Type B pancreatic cell (in vitro differentiated cells): ENCODE measurements at regions not wholly inside any gene's neighbourhood (a gene's known extent, or its start where the extent isn't known, plus 50 kb on each side); places are given as distances from the start of the nearest gene placed in this dataset.

Experiments used
- DNase-seq: peaks from one replicate; pipeline ENCODE4 v3.0.0; 2021; ENCODE audit warnings: mixed read lengths; ENCODE audit not compliant: unreplicated experiment; ENCODE audit errors: extremely low spot score
- H3K27ac Mint-ChIP-seq: 2 replicates; pipeline ENCODE4 v1.8.0; 2021; ENCODE audit warnings: mild to moderate bottlenecking, mixed read lengths
- H3K27me3 Mint-ChIP-seq: 2 replicates; pipeline ENCODE4 v1.8.0; 2021; ENCODE audit warnings: mixed read lengths
- H3K36me3 Mint-ChIP-seq: 2 replicates; pipeline ENCODE4 v1.8.0; 2021; ENCODE audit warnings: mixed read lengths
- H3K4me1 Mint-ChIP-seq: one replicate; pipeline ENCODE4 v1.8.0; 2021; ENCODE audit warnings: mixed read lengths; ENCODE audit not compliant: unreplicated experiment
- H3K4me3 Mint-ChIP-seq: 2 replicates; pipeline ENCODE4 v1.8.0; 2021; ENCODE audit warnings: mild to moderate bottlenecking, mixed read lengths
- H3K9me3 Mint-ChIP-seq: 2 replicates; pipeline ENCODE4 v1.8.0; 2021; ENCODE audit warnings: mixed read lengths
- TF ChIP-seq, protein P1 (sequence below): fragments of 200-600 bp; sonication (generic); conservative IDR thresholded peaks from 2 replicates; pipeline ENCODE4 v1.5.0; 2021; ENCODE audit warnings: antibody characterized with exemption, mild to moderate bottlenecking

DNA sequence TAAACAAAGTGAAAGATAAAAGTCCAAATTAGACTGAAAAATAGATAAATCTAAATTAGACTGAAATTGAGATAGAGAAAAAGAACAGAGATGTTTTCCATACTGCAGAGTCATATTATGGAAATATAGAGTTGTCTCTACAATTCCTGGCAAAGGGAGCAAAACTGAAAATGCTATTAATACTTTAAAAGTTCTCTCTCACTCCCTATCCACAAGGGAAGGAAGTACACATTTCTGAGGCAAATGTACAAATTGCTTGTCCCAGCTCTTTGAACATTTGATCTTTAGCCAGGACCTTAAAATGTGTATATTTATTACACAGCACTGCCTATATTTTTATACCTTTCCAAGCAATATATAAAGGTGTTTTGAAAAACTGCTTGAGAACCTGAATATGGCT, 225.1 kb upstream of the SEMA6D start:
- H3K9me3 Mint-ChIP-seq, result no peaks in the 10 kb centered on the region

DNA sequence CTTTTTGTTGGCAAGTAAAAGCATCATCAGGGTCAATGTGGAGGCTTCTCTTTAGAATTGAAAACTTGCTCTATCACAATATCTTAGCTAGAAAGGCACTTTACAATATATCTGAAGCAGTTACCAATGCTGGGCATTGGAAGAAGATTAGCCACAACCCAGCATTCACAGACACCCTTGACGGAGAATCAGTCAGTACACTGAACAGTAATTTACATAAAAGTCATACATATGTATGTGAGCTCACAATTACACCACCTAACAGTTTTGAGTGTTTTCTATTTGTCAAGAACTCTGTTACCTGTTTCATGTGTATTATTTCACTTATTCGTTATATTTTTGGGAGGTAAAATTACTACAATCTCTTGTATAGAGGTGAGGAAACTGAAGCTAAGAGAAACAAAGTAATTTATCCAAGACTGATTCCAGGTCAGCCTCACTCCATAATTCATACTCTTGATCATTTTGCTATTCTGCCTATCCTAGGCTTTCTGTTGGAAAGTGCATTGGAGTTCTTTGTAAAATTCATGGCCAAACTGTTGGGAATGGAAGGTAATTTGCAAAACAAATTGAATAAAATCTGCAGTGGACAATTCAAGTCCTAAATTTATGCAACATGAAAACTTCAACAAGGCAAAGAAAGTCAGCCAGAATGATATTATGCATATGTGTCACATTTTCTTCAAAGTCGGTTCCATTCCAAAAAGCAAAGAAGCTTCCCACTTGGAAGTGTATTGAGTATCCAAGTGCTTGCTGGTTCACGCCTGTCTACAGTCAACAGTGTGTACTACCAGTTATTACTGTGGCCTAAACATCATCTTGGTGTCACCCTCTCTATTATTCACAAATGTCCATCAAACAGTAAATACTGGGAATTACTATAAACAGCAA, 223.7 kb upstream of the SEMA6D start:
- no peak overlapping the region for H3K27ac Mint-ChIP-seq
- TF ChIP-seq, protein P1, sequence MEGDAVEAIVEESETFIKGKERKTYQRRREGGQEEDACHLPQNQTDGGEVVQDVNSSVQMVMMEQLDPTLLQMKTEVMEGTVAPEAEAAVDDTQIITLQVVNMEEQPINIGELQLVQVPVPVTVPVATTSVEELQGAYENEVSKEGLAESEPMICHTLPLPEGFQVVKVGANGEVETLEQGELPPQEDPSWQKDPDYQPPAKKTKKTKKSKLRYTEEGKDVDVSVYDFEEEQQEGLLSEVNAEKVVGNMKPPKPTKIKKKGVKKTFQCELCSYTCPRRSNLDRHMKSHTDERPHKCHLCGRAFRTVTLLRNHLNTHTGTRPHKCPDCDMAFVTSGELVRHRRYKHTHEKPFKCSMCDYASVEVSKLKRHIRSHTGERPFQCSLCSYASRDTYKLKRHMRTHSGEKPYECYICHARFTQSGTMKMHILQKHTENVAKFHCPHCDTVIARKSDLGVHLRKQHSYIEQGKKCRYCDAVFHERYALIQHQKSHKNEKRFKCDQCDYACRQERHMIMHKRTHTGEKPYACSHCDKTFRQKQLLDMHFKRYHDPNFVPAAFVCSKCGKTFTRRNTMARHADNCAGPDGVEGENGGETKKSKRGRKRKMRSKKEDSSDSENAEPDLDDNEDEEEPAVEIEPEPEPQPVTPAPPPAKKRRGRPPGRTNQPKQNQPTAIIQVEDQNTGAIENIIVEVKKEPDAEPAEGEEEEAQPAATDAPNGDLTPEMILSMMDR, result no peak
- no peak for DNase-seq

More for the DNA sequence above, 225.1 kb upstream of the SEMA6D start:
- no peaks in the 10 kb centered on the region for H3K27me3 Mint-ChIP-seq
- no peak overlapping the region for H3K4me3 Mint-ChIP-seq
- DNase-seq, result no peak
- TF ChIP-seq, protein P1, result no peak
- no peaks in the 10 kb centered on the region for H3K4me1 Mint-ChIP-seq
- no peak overlapping the region for H3K27ac Mint-ChIP-seq
- no peaks in the 10 kb centered on the region for H3K36me3 Mint-ChIP-seq

DNA sequence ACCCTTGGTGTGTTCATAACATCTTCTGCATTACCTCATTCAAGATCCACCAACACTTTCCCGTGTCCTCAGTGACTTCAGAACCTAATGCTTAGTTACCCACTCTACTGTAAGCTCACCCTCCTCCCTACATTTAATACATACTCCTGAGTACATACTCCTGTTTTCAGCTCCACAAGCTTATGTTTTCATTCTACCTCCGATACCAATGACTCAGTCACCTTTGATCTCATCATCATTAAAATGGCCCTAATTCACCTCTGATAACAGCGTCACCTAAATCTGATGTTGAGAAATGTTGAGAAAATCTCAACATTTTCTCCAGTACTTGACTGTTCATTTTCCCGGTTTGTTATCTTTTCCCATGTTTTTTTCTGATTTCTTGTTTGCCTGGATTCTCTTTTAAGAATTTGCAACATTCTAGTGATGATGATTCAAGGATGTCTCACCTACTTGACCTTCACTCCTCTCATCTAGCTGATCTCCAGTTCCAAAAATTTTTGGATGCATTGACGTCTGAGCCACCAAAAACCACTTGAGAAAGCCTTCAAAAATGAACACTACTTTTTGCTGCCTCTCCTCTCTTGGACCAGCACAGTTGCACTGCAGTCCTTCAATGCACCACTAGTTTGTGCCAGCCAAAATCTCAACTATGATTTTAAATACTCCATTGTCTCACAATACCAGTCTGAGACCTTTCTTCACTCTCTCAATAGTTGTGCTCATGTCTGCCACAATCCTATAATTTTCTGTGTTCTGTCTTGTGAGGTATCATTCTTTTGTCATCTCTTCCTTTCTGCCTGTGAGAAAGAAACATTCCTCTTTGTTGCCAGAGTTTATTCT, 220.7 kb upstream of the SEMA6D start:
- H3K4me3 Mint-ChIP-seq, result no peak overlapping the region
- no peaks in the 10 kb centered on the region for H3K9me3 Mint-ChIP-seq
- TF ChIP-seq, protein P1, result peak; percentile 58
- no peak overlapping the region for H3K27ac Mint-ChIP-seq
- no peaks in the 10 kb centered on the region for H3K36me3 Mint-ChIP-seq
- no peaks in the 10 kb centered on the region for H3K4me1 Mint-ChIP-seq
- no peaks in the 10 kb centered on the region for H3K27me3 Mint-ChIP-seq
- DNase-seq, result no peak

More for the DNA sequence above, 223.7 kb upstream of the SEMA6D start:
- H3K27me3 Mint-ChIP-seq, result no peaks in the 10 kb centered on the region
- H3K4me1 Mint-ChIP-seq, result no peaks in the 10 kb centered on the region
- no peak overlapping the region for H3K4me3 Mint-ChIP-seq
- H3K36me3 Mint-ChIP-seq, result no peaks in the 10 kb centered on the region
- H3K9me3 Mint-ChIP-seq, result no peaks in the 10 kb centered on the region

DNA sequence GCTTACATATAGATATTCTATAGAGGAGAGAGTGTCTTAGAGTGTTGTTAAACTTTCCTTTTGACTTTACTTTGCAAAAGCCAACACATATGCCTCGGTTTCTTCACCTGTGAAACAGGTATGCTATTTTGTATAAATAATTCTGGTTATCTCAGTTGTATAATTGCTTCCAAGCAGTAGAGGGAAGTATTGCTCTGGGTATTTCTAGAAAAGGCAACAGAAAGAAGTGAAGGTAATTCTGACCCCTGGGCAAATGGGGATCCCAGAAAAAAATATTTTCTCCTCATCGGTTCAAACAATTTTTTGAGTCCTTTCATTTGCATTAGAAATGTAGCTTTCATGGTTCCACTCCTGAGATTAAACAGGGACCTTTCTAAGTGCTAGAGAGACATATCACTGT, 216.5 kb upstream of the SEMA6D start:
- peaks cover 6% of the 10 kb centered on the region for H3K4me1 Mint-ChIP-seq
- no peaks in the 10 kb centered on the region for H3K9me3 Mint-ChIP-seq
- DNase-seq, result no peak
- no peak overlapping the region for H3K4me3 Mint-ChIP-seq
- no peaks in the 10 kb centered on the region for H3K36me3 Mint-ChIP-seq
- TF ChIP-seq, protein P1, result peak; percentile 26
- no peak overlapping the region for H3K27ac Mint-ChIP-seq
- no peaks in the 10 kb centered on the region for H3K27me3 Mint-ChIP-seq

DNA sequence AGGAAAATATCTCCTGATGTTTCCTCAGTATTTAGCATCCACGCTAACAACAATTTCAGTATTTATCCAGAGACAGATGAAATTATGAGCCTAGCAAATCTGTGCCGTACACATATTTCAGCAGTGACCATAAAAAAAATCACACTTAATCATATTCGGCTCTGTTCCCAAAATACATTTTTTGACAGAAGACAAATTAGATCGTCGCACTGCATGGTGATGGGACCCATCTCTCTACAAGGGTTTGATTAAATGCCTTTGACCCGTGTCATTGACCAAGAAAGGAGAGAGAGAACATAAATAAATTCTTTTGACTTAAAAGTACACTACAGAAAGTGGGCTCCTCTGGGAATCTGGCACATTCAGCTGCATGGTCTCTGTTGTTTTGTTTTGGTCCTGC, 215.3 kb upstream of the SEMA6D start:
- H3K4me1 Mint-ChIP-seq, result peaks cover 11% of the 10 kb centered on the region
- no peak overlapping the region for H3K27ac Mint-ChIP-seq
- H3K4me3 Mint-ChIP-seq, result no peak overlapping the region
- TF ChIP-seq, protein P1, result no peak
- no peak for DNase-seq
- H3K27me3 Mint-ChIP-seq, result no peaks in the 10 kb centered on the region
- H3K36me3 Mint-ChIP-seq, result no peaks in the 10 kb centered on the region
- no peaks in the 10 kb centered on the region for H3K9me3 Mint-ChIP-seq
